GM21717 (cell line): ENCODE measurements at regions not wholly inside any gene's neighbourhood (a gene's known extent, or its start where the extent isn't known, plus 50 kb on each side); places are given as distances from the start of the nearest gene placed in this dataset.
"Not testable (repeated sequence)": the region's sequence is repeated elsewhere in the genome, so short reads cannot be mapped to it uniquely, and the experiment has no call there.

Source experiments
- ATAC-seq: cut with Tn5 transposase; IDR thresholded peaks from one replicate; pipeline ENCODE4 v1.9.1; 2021; ENCODE audit warnings: mild to moderate bottlenecking, moderate library complexity; ENCODE audit not compliant: unreplicated experiment

DNA sequence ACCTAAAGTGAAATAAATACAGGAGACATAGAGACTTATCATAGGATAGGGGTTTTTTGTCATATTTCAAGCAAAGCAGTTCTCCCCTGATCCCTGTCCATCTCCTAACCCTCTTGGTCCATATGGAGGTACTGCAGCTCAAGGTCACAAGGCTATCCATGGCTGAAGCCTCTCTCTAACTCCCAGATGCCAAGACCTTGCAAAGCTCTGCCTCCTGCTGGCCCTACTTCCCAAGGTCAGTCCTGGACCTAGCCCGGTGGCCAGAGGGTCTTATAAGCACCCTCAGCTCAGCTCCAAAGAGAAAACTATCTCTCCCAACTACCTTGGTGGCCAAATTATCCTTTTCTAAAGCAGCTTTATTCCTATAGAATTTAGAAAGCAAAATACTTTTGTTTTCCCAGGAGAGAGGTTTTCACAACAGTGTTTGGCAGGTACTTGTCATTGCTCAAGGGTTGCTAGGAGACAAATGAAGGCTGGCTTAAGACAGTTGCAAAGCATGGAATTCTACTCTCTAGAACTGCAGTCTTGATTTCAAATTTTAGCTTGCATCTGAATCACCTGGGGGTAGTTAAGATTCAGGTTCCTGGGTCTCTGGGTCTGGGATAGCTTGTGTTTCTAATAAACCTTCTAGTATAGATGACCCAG, 121.5 kb downstream of the XCL2 start:
- no peak for ATAC-seq

- no peak for ATAC-seq
Observed at GRCh38 chr1:168421399-168422004, 122.3 kb downstream of the XCL2 start.

DNA sequence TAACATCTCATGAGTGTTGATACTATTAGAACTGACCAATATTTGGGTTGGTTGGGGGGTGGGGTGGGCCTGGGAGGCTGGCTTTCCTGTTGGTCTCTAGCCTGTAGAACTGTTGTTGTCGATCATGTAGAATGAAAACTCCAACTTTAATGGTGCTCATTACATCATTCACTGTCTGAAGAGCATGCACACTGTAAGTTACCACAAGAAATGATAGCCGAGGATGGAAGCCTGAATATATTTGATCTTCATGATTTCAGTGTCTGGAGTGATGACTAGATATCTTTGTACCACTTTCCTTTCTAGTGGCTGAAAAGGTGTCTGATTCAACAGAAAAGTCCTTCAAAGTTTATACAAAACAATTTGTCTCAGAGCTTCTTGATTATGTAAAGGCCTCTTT, 123.6 kb downstream of the XCL2 start:
- no peak for ATAC-seq

DNA sequence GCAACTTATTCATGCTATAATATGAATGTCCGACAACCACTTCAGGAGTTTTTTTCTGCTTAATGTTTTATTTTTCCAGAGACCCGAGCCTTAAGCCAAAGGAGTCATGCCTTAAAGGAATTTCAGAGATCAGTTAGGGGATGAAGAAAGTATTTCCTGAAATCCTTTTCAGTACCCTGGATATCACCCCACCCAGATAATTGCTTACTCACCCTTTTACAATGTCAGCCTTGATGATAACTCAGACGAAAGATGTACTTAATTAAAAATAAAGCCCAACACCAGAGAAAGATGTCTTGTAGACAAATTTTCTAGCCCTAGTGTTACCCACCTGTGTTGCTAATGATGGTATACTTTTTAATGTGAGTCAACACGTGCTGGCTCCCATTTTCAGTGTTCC, 124.1 kb downstream of the XCL2 start:
- no peak for ATAC-seq

DNA sequence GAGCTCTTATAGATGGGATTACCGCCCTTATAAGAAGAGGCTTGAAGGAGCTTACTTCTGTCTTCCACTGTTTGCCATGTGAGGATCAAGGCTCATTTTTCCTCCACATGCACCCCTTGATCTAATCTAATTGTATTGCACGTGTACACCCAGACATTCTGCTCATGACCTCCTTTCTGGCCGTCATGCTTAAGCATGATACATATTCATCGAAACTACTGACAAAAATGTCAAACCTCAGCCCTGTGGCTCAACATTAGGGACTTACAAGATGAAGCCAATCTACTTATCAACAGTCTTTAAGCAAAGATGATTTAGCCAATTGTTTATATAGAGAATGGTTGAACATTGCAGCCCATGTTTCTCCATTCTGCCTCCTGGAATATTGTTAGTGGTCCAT, 127.6 kb downstream of the XCL2 start:
- ATAC-seq = no peak

- ATAC-seq = no peak
Observed at GRCh38 chr1:168414914-168415313, 128.9 kb downstream of the XCL2 start.

- ATAC-seq = no peak
Observed at GRCh38 chr1:168410464-168410863, 129.8 kb downstream of the TBX19 start.

GRCh38 chr1:168408884-168409283, 128.2 kb downstream of the TBX19 start:
- ATAC-seq = peak; percentile 75

- no peak for ATAC-seq
Observed at GRCh38 chr1:168408539-168408865, 127.8 kb downstream of the TBX19 start.

DNA sequence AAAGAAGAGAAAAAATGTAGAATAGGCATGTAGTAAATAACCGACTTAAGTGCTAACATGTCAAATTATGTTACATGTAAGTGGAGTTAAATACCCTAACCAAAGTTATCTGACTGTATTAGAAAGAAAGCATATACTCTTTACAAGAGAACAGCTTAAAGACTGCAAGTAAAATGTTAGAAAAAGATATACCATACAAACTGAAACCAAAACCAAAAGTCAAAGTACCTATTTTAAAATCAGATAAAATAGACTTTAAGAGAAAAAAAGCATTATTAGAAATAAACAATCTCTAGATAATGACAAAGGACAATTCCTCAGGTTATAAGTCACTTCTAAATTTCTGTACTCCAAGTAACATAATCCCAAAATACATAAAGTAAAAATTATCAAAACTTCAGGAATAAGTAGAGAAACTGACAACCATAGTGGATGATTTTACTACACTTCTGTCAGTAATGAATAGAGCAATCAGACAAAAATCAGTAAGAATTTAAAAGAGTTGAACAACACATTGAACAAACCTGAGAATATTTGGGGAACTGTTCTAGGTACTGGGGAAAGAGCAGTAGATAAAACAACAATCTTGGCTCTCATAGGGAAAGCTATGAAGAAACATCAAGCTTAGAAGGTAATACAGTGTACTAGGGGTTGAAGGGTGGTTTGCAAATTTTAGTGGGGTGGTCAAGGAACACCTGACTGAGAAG, 127.3 kb downstream of the TBX19 start:
- no peak for ATAC-seq

DNA sequence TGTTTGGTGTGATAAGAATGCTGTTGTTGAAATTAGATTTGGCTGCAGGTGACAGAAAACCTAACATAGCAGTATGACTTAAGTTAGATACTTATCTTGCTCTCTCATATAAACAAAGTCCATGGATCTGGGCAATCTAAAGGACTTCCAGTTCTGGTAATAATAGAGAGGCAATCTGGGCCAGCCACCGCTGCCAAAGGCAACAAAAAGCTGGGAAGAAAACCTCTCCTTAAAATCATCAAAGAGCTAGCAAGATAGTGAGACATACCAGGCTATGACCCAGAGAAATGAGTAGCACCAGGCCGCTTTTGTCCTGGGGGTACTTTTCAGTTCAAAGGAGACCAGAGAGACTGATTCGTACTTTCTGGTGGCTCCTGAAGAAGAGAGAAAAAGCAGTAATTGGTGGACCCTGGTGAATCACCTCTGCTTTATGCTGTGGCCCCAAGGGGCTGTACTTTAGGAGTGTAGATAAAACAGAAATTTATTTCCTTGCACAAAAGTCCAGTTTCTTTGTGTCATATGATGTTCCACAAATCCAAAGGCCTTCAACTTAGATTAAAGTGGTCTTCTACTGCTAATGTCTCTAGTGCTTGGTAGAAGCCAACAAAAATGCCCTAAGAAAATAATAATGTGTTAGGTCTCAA, 125.4 kb downstream of the TBX19 start:
- ATAC-seq = no peak

- ATAC-seq = no peak
Observed at GRCh38 chr1:168403140-168403539, 122.5 kb downstream of the TBX19 start.

DNA sequence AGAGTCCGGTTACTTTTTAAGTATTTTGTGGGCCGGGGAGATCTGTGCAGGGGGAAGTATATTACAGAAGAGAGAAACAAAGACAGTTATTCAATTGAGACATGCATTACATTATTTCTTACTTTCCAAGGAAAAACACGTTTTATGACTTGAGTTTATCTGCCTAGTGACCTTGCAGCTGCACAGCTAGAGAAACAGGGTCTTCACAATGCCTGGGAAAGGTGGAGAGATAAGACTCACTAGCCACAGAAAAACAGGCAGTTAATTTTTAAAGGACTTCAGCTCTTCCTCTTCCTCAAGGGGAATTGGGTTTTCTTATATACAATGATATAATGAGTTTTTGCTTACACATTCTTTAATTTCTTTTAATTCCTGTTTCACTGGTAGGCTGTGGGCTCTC, 121.8 kb downstream of the TBX19 start:
- ATAC-seq = not testable (repeated sequence)

GRCh38 chr1:168401341-168401740, 120.7 kb downstream of the TBX19 start:
- ATAC-seq = no peak

DNA sequence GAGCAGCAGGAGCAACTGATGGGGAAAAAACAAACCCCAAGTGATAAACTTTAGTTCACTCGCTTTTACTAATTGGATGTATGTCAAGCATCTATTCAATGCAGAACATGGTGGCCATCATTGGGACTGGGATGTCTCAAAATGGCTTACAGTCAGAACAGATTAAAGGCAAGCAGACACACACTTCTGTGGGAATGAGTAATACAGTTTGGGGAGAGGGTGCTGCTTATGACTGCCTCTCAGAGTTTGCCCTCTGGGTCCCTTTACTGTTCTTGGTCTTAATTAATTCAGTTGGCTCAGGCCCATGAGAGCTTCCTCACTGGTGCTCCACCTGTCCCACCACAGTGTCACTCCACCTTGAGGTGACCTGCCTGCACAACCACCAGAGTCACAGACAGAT, 119.5 kb downstream of the TBX19 start:
- no peak for ATAC-seq

- ATAC-seq = no peak
Observed at GRCh38 chr1:168397806-168398205, 117.1 kb downstream of the TBX19 start.

DNA sequence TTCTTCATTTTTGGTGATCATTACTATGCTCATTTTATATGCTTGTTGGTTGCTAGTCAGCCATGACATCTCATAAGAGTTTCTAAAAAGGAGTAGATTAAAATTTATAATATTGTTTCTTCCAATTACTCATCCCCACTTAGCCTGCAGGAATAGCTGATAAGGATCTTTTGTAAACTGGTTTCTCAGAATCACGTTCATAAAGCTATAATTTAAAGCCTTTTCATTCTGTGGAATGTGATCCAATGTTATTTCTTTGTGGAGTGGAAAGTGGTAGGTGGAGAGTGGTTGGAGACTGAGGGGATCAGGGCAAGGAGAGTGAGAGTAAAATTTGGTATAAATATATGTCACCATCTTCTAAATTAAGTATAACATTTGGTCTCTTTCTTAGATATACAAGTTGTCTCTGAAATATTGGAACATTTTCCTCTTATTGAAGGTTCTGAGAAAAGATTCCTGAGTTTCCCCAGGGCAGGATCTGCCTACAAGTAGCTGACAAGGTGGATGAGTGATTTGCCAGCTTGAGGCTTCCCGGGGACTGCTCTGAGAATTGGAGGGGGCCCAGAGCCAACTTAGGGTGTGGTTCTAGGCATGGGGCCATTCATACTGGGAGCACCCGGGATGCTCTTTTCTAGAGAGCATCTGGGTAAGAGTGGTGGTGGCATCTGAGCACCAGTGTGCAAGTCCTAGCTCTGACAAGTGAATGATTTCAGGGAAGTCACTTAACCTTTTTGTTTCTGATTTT, 116.4 kb downstream of the TBX19 start:
- no peak for ATAC-seq

DNA sequence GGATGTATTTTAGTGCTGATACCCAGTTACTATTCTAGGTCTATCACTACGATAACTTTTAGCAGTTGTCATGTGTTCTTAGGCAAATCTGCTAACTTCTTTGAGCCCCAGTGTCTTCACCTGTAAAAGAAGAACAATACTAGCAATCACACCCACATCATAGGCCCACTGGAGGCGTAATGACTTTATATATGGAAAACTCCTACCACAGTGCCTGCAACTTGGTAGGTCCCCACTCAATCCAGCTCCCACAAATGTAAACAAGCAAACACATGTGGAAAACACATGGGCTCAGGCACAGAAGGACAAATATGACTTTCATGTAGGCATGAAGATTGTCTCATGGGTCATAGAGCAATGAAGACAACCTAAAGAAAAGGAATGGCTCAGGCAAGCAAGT, 115.8 kb downstream of the TBX19 start:
- ATAC-seq = no peak

DNA sequence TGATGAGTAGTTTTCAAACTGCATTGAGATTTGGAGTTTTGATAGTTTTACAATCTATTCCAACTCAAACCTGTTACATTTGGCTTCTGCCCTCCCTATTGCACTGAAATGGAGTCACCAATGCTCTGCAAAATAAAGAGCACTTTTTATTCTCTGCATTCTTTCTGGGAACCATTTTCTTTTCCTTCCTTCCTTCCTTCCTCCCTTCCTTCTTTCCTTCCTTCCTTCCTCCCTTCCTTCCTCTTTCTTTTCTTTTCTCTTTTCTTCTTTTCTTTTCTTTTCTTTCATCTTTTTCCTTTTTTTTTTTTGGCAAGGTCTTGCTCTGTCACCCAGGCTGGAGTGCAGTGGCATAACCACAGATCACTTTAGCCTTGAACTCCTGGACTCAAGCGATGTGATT, 114.2 kb downstream of the TBX19 start:
- no peak for ATAC-seq

DNA sequence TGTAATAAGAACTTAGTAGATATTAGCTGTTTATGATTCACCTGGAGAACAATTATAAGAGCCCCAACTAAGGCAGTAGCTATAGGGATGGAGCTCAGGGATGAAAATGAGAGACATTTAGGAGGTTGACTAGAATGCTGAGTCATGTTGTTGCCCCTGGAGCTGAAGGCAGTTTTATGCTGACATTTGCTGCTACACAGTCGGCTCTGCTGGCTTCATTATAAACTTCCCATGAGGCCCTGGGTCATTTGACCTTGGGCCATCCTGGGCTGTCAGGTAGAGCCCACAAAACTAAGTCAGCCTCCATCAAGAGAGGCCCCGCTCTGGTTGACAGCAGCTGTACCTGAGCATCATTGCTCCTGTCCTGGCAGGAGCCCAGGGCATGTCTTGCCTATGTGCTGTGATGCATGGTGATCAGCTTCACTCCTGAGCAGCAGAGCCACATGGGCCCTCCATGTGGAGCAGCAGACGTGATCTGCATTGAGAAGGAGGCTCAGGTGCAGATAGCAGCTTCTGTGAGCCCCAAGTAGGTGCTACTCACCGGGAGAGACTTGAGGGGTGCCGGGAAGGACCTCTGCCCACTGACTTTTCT, 112.4 kb downstream of the TBX19 start:
- no peak for ATAC-seq
